NCI-H2227 (cell line): ENCODE measurements at regions not wholly inside any gene's neighbourhood (a gene's known extent, or its start where the extent isn't known, plus 50 kb on each side); places are given as distances from the start of the nearest gene placed in this dataset.

ENCODE experiments used
- DNase-seq: peaks from one replicate; lab custom pipeline; 2025; ENCODE audit not compliant: unreplicated experiment; lab: John Stamatoyannopoulos, UW

DNA sequence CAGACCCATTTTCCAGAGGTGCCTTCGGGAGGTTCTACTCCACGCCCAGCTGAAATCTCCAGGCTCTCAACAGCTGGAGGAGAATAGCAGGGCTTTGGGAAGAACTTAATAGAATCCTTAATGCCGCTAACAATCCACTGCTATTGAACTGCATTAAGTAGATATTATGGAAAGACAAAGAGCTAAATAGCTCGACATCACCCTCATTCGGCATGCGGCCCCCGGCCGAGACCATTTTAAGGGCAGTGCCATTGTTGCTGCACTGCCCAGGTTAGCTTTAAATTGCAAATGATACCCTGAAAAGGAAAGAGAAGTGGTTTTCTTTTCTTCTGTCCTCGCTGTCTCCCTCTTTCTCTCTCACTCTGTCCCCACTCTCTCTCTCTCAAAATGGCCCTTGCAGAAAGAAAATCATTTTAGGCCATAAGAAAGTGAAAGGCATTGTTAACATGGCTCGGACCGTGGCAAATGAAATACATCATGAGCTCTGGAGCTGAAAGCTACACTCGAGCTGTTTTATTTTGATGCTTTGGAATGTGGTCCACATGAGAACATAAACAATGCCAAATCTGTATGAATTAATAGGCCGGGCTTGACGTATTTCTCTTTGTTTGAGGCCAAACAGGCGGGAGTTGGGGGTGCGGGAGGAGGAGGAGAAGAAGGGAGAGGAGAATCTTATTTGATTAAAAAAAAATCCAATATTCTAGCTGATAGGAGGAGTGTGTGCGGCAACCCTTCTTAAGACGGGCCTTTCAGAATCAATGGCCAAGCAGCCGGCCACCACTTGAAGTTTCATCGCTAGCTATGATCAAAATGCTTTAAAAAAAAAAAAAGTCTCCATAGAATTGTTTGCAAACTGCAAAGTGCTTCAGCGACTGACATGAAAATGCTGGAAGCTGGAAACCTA lies 298.8 kb upstream of the IRX3 start:
- no peak for DNase-seq

GRCh38 chr16:54584121-54584520 lies 297.5 kb upstream of the IRX3 start:
- no peak for DNase-seq

DNA sequence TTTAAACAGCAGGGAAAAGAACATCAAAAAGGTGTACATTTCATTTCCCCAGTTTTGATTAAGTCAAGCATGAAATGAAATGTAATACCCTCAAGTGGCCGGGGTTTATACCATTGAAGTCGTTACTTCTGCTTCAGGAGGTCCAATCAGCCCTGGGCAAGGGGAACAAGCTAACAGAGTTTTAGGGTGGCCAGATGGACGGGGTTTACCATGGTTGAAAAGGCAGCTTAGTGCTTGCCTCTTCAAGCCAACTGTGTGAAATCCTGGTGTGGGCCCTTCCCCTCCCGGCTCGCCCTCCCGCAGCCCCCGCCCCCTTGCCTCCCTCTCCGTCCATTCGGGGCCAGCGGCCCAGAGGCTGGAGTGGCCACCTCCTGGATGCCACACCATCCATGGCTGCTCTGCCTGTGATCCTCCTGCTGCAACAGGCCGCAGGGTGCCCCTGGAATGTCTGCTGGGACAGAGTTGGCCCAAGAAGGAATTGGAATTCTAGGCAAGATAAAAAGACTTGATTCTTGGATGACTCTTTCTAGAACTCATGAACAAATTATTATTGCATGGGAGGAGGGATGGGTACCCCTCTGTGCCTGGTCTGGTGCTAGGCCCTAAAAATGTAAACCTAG lies 296.2 kb upstream of the IRX3 start:
- no peak for DNase-seq

- DNase-seq: no peak
These were observed 292.6 kb upstream of the IRX3 start for GRCh38 chr16:54579106-54579728.

- DNase-seq: no peak
These were observed 291.1 kb upstream of the IRX3 start for GRCh38 chr16:54577651-54578128.

DNA sequence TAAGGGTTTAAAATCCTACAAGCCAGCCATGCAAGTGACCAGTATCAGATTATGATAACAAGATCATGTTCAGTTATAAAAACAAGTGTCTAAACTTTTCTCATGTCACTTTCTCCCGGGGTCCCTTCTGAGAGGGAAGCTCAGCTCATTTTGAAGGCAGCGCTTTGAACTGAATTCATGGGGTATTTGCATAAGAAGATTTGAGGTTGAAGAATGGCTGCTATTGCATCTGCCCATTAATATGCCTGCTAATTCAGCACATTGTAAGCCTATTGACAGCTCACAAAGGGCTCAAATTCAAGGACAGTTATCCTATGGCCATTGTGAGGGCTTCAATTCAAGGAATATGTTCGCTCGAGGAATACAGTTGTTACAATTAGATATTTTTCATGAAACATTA lies 290.2 kb upstream of the IRX3 start:
- no peak for DNase-seq

DNA sequence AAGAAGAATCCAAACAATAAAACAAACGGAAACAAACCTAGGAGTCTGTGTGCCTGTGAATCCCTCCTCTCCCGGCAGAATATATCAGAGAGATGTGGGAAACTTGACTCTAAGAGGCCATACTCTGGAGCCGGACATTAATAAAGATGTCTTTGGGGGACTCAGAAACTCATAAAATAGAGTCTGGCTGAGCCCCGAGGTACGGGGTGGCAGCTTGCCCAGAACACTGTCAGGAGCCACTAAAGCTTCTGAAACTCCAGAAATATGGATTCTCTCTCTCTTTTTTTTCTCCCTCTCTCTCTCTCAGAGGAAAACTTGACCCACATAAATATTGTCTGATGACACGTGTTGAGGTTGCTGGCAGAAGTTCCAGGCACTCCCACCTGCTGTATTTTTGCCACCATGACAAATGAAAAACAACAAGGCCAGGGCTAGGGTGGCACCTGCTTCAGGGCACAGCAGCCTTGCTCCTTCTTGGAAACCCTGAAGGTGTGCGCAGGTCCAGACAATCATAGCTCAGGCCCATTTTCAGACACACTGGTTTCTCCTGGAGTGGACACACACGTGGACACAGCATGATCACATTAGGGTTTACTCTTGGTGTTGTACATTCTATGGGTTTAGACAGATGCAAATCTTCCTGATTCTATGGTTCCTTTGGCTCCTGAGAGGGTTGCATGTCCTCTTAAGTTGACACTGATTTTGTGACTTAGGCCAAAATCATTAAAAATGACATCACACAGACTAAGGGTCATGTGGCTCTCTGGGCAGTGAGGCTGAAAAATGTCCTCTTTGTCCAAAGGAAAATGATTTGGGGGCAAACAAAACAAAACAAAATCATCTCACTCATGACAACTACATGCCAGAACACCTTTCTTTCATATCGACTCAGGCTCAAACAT lies 282.6 kb upstream of the IRX3 start:
- DNase-seq: no peak

DNA sequence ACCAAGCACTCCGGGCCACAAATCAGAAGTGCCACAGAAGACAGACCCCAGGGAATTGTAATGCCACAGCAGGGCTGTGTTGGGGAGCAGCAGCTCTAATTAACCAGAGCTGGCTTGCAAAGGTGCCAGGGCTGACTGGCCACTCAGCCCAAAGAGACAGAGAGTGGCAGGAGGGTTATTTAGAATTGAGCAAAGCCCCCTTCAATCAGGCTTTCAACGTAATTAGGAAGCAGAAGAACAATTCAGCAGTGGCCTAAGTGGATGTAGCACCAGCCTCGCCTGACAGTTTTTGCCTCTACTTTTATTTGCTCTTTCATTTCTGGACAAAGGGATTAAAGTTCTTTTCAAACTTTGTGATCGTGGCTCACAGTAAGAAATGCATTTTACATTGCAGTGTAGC lies 278.3 kb upstream of the IRX3 start:
- no peak for DNase-seq

DNA sequence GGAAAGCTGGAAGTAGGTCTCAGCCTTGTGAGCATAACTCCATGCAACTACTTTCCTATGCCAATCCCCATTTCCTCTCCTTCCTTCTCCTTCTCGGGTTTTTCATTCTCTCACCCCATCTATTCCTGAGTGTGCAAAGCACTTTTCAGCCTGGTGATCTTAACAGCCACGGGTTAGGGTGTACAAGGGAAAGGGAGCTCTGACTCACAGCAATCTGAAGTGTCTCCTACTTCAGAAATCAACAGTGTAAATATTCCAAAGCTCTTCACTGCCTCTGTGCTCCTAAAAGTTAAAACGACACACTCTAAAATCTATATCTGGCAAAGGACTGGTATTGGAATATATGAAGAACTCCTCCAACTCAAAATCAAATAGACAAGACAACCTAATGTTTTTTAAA lies 268.0 kb upstream of the IRX3 start:
- no peak for DNase-seq

GRCh38 chr16:54548281-54548680 lies 261.7 kb upstream of the IRX3 start:
- DNase-seq: no peak

DNA sequence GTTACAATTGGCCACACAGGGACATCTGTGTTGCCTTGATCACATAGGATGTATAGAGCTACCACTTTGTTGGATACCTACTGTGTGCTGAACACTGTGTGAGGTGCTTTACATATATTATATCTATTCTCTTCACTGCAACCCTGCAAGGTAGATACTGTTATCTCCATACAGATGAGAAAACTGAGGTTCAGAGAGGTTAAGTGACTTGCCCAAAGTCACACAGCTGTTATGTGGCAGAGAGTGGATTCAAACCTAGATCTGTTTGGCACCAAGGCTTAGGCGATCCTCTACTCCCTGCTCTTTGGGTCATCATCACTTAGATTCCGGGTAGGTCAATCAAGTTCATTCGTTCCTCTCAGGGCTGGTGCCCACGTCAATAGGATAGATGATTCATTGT lies 260.5 kb upstream of the IRX3 start:
- no peak for DNase-seq

DNA sequence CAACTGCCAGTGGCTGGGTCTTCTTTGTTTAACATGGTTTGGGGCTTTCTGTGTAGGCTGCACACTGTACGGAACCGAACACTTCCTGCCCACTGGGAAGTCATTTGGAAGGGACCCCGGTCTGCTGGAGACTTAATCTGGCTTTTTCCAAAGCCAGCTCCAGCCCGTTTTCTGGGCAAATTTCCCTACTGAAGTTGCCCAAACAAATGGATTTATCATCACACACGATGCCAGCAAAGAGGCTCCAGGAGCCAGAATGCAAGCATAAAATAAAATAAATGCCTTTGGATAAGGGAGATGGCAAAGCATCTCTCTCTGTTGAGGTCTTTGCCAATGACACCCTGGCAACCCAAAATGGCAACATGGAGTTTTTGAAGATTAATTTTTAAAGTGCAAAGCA lies 259.9 kb upstream of the IRX3 start:
- peak; percentile 17 for DNase-seq

DNA sequence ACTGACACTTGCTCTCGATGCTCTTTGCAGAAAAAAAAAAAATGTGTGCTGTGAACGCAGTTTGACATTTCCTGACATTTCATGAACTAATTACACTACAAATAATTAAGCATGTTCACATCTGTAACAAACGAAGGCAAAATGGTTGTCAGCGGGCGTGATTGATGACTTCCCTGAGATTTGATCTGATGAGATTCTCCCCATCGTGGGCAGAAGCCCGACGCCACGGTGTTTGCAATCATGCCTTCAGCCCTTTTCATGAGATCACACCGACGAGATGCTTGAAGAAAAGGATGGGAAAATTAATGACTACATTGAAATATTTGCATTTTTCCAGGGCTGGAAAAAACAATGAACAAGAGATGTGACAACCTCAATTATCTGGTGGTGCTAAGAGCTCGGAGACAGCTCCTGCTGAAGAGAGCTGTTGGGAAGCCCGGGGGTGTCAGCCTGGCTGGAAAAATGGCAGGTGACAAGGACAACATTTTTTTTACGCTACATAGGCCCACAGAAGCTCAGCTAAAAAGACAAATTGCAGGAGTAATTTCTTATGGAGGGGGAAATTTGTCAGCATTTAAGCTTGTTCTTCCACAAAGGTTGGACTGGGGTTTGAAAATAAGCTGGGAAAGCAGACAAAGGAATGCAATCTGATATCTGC lies 259.4 kb upstream of the IRX3 start:
- no peak for DNase-seq

GRCh38 chr16:54544553-54545180 lies 258.1 kb upstream of the IRX3 start:
- no peak for DNase-seq

DNA sequence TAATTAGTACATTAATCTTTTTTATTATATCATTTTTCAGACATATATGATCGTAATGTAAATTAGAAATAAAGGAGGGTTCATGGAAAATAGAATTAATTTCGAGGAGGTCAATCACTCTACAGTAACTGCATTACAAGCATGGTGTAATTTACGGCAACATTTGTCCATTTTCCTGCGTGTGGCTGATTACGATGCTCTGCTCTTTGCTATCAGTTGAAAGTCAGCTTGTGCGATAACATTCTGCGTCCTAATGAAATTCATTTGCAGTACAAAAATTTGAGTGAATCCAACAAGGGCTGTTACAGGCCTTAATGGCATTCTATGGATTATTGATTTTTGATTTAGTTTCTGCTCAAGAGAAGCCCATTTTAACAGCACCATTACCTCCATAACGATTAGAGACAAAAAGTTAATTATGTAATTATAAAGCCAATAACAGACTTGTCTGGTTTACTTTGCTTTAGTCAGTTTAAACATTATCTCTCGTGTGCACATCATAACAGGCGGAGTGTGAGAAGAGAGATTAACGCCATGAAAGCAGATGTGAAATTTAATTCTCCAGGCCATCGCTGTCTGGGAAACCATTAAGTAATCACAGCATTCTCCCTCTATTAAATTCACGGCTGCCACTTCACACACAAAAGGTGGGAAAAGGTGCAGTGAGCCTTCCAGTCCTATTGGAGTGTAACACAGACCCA lies 256.4 kb upstream of the IRX3 start:
- no peak for DNase-seq

DNA sequence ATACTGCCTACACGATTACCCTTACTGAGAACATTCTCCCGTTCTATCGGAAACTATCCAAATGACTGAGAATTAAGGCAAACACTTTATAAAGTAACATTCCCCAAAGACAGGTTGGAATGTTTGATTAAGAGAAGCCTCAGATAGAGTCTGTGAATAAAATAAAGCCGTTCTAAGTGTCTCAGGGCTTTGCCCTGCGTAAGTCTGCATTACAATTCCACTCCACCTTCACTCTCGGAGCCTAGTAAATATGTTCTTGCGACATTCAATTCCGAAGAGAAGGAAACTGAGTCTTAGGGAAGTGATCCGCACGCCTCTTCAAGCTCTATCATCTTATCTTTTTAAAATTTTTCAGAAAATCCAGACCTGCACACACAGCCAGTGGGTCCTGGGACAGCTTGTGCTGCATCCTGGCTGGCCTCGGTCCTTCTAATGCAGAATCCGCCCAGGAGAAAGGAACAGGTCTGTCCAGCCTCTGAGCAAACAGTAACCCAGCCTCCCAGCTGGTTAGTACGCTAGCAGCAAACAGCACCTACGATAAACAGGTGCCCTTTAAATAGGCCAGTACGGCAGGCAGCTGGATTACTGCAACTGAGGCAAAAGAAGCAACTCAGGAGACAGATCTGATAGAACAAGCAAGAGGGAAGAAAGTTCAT lies 254.1 kb upstream of the IRX3 start:
- no peak for DNase-seq

DNA sequence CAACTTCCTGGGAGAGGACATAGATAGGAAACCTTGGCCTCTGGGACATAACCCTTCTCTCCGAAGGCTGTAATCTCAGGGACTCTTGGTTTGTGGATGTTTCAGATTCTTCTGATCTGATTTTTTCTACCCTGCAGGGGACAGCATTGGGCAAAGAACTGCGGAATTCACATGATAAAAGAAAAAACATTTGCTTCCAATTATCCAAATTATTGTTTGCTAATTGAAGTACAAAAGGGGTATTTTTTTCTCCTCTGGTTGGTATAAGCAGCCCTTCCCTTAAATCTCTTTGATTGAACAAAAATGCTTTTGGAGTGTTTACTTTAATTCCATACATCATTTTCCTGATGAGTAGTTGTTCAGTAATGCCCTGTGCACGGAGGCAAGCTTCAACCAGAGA lies 251.7 kb upstream of the IRX3 start:
- no peak for DNase-seq

- DNase-seq: no peak
These were observed 247.4 kb upstream of the IRX3 start for GRCh38 chr16:54533856-54534490.
